GM19372 (cell line): ENCODE measurements at regions not wholly inside any gene's neighbourhood (a gene's known extent, or its start where the extent isn't known, plus 50 kb on each side); places are given as distances from the start of the nearest gene placed in this dataset.
"Not testable (repeated sequence)": the region's sequence is repeated elsewhere in the genome, so short reads cannot be mapped to it uniquely, and the experiment has no call there.

ENCODE experiments used
- ATAC-seq: cut with Tn5 transposase; IDR thresholded peaks from one replicate; pipeline ENCODE4 v1.9.1; 2021; ENCODE audit warnings: mild to moderate bottlenecking, low read depth, moderate library complexity; ENCODE audit not compliant: unreplicated experiment

DNA sequence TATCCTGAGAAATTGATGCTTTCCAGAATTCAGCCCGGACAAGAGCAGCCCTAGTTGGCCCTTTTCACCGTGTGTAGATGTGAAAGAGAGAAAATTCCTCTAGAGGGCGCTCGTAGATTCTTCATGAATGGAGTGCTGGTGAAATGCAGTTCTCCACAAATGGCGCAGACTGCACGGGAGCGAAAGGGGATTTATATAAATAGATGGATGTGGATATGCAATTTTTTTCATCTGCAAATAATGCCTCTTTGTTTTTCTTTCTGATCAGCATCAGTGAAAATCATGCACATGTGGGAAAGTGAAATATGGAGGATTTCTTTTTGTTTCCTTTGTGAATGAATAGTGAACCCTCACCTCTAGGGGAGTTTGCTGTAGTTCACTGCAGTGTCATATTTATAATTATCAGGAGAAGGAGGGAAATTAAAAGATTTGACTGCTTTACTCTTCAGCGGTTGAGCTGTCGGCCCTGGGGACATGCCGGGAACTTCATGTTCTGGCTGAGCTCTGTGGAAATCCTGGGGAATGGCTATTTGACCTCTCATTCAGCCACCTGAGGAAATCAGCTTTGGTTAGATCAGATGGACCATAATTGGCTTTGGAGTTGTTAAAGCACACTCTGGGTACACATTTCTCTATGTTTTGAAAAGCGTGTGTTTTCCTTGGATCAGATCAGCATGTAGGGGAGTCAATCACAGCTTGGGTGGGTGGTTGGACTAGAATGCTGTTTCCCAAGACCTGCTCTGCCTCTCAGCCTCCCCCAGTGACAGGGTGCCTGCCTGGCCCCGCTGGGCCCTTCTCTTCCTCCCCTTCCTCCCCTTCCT is 115.0 kb upstream of the SHISA3 start:
- ATAC-seq = peak; percentile 82

DNA sequence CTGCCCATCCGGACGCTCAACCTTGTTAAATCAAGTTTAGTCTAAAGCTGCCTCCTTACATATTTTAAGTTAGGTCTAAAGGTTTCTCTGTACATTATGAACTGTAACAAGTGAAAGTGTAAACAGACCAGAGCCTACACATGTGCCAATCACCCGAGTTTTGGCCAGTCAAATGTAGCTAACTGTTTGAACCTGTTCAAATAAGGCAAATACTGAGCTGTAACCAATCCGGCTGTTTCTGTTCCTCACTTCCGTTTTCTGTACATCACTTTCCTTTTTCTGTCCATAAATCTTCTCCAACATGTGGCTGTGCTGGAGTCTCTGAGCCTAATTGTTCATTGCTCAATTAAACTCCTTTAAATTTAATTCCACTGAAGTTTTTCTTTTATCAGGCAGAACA is 113.3 kb upstream of the SHISA3 start:
- ATAC-seq = no peak

DNA sequence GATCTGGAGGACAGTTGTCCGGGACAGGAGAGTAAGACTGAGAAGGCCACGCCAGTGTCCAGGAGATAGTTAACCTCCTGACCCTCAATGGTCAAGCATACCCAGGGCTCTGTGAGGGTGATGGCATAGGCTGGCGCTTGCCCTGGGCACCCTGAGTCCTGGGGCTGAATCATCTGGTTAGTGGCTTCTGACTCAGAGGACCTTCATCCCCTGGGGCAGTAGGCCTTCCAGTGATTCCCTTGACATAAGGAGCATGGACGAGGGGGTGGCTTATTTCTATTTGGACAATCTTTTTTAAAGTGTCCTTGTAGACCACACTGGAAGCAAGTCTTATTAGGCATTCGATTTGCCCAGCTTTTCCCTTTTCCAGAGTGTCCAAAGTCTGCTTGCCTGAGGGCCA is 108.4 kb upstream of the SHISA3 start:
- not testable (repeated sequence) for ATAC-seq

DNA sequence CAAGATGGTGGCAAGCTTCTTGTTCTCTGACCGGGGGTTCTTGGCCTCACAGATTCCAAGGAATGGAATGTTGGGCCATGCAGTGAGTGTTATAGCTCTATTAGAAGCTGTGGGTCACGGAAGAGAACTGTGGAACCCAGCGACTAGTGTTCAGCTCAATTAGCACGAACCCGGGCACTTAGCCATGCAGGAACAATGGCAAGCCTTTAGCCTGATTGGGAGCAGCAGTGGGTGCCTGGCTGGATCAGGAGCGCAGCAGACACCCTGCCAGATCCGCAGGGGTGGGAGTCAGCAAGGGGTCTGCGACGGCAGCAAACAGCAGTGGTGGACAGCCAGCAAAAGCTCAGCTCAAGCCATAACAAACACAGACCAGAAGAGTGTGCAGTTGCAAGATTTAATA is 105.1 kb upstream of the SHISA3 start:
- ATAC-seq = not testable (repeated sequence)

DNA sequence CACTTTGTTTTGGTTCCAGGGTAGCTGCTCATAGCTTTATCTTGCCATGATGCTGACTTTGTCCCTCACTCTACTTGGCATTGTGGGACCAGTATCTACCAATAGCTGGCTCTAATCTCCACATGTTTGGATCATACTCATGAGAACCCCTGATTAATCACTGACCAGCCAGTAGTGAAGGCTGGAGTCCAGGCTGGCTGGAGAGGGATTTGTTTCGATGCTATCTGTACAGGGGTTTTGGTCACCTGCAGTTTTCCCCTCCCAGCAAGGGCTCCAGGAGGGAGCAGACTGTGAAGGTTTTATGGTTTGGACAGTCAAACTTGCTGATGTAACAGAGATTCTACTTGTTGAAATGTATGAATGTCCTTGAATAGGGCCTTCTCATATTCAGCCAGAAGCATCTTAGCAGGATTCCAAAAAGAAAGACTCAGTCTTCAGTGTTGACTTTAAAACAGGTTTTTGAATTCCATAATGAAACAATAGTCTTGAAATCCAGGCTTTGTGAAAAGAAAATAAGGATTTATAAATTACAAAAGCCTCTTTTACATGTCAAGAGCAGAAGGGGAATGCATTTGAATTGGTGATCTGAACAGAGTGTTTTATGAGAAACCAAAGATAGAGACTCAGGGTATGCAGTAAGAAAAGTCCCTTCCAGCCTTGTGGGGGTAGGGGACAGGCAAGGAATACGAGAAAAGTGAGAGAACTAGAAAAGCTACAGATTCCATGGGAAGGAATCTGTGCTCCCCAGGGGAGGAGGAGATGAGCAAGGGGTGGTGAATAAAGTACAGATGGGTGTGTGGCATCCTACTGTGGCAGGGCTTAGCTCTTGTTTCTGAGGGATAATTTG is 103.1 kb upstream of the SHISA3 start:
- ATAC-seq = no peak

DNA sequence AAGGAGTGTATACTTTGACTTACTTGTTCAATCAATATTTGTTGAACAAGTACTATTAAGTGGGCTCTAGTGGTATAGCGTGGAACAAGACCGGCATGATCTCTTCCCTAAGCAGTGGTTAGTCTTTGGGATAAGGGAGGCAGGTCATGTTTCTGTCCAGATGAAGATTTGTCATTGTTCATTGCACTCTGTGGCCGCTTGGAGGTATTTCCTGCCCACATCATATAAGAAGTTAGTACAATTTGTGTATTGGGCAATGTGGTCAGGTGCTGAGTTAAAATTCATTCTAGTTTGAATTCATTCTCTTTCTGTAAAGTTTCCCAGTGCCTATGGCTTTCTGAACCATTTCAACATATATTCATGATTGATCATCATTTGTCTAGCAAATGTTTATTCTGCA is 101.1 kb upstream of the SHISA3 start:
- no peak for ATAC-seq

DNA sequence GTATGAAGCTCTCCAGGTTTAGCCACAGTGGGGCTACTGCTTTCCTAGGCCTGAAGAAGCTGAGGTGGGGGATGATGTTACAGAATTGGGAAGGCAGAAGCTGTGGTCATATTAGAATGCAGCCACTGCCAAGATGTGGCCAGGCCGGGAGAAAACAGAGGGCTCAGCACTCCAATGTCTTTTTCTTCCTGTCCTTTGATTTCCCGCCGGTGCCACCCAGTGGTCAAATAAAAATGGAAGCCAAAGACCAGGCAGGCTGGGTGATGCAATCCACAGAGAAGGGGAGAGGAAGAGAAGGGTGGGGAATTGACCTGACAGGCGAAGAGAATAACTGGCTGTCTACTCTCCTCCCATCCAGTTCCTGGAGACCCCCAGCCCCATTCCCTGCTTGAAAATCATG is 94.9 kb upstream of the SHISA3 start:
- ATAC-seq = no peak

DNA sequence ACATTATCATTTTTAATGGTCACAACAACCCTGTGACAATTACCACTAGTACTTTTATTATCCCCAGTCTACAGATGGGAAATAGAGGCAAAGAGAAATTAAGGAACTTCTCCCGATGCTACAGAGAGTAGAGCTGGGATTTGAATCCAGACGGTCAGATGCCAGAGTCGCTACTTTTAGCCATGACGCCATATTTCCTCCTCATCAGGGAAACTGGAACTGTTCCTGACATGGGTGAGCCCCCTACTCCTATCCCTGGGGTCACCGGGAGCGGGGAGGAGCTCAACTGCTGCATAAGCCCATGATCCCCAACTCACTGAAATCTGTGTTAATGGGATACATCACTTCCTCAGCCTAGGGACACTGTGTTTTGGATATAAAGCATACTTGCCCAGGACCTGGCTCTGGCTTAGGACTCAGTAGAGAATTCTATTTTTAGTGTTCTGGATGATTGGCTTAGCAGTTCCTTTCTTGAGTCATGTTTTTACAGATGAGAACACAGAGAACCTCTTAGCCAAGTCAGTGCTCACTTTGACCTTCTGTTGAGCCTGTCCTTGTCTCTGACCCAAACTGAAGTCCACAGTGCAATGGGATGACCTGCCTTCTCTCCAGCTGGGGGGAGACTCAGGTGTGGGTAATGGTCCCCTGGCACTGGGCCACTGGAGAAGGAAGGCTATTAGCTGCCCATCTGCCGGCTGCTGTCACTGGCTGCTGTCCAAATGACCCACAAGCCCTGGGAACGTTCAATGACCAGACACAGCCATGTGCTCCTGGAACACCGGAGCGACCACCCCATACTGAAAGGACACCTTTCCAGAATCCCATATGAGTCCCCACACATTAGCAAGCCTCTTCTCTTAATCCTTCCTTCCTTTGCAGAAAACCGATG is 90.8 kb upstream of the SHISA3 start:
- ATAC-seq = no peak

DNA sequence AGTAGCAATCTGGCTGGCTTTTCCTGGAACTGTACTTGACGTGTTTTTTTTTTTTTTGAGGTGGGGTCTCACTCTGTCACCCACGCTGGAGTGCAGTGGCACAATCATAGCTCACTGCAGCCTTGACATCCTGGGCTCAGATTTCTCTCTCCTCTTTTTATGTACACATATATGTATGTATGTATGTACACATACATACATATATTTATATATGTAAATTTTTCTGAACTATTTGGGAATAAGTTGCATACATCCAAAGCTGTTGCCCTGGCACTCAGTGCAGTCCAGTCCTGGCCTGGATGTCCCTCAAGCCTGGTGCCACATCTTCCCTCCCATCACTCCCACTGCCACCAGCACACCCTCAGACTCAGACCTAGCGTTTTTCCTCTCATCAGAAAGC is 89.0 kb upstream of the SHISA3 start:
- ATAC-seq = no peak

DNA sequence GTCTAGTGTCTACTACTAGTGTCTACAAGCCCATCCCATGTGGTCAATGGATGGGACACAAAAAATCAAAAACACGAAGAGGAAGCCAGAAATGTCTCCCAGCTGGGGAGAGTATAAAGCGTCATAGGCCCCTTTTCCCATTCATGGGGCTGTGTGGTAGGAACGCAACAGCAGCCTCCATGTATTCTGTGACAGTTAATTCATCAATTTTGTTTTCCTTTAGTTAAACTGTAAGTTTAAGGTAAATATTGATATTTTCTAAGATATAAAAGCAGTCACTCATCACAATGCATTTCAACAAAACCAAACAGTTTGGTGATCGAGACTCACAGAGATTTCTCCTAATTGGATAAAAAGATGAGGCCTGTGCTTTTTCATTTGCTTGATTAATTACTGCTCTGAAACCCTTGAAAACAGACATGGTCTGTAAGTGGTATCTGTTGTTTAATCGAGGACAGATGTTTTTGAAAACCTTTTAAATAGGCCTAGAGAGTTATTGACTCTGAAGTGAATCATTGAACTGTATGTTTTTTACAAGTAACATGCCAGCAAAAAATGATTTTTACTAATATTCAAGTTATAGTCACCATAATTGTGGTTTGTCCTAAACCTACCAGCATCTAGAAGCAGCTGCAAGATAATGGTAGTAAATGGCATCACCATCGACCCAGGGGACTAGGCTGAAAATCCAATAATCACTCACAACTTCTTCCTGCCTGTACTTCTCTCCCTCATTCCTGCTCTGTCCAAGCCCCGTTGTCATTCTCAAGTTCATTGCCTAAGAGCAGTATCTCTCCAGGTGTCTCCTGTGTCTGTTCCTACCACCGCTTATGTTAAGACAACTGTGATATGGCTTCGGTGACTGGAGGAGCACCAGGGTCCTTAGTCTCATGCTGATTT is 87.7 kb upstream of the SHISA3 start:
- ATAC-seq = no peak

DNA sequence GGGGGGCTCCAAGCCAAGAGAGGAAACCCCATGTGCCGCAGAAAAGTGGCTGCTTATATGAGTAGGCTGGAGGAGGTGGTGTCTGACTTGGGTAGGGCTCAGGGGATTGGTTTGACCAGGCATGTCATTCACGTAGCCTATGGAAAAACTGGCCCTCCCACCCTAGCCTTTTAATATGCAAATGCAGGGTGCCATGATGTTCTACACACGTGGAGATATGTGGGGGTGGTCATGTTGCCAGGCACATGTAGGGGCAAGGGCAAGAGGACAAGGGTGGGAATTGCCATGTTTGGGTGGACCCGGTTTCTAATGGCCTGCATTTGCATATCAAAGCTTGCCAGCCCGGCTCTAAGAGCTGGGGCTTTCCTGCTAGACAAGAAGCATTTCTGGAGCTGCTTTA is 86.9 kb upstream of the SHISA3 start:
- ATAC-seq = no peak

DNA sequence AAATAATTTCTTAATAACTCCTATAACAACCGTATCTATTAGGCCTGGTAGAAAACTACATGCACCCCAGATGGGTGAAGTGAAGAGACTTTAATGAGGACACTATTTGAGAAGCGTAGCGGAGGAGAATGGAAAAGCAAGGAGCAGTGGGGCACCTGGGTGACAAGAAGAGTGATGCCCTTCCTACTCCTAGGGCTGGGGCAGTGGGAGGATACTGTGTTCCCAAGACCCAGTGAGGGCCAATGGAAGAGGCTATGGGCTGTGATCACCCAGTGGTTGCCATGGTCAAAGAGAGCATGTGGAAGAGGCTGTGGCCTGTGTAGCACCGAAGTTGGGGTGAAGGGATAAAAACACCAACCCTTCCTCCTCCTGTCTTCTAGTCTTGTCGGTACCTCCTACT is 86.5 kb upstream of the SHISA3 start:
- ATAC-seq = no peak

DNA sequence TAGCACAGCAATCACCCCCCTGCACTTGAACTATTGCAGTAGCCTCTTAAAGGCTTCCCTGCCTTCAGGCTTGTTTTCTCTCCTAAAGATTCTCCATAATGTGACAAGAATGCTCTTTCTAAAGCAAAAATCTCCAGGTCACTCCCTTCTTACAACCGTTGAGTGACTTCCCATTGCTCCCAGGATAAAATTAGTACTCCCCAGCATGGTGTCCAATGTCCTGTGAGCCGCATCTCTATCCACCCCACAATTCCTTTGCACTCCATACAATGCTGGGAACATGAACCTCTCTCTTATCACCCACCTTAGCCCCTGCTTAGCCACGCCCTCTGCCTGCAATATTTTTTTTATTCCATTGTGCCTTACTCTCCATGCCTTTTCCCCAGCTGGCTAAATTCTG is 85.7 kb upstream of the SHISA3 start:
- ATAC-seq = no peak

DNA sequence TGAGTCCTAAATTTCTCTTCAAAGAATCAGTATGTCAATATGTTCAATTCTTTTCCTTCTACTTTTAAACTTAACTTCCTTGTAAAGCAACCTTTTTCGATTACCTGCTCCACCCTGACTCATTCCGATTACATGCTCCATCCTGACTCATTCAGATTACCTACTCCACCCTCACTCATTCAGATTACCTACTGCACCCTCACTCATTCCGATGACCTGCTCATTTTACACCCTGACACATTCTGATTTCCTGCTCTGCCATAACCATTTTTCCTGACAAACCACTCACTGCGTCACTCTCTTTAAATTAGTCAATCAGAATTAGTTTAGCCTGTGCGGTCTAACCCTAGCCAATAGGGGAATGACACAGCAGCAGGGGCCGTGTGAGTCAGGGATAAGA is 83.9 kb upstream of the SHISA3 start:
- not testable (repeated sequence) for ATAC-seq

DNA sequence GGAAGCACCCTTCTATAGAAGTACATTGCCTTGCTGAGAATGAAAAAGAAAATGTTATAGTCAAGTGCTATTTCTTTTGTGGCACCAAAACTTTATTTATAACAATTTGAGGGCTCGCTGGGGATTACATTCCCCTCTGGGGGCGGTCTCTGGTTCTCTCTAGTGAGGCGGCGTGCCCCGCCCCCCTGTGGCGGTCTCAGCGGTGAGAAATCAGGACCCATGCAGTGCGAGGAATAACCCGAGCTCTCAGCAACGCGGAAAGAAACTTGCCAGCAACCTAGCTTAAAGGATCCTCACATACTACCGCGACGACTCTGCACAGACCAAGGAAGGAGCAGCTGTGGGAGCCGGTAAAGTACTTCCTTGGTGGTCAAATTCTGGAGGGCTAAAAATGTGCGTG is 83.4 kb upstream of the SHISA3 start:
- no peak for ATAC-seq

DNA sequence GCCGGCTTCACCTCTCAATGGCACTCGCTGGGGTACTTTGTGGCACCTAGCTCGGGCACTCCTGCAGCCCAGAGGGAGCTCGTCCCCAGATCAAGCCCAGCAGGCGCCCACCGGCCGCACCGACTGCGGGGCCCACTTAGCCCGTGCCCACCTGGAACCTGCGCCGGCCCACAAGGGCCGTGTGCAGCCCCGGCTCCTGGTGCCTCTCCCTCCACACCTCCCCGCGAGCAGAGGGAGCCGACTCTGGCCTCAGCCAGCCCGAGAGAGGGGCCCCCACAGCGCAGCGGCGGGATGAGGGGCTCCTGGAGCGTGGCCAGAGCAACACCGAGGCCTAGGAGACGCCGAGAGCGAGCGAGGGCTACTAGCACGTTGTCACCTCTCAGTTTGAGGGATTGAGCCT is 82.1 kb upstream of the SHISA3 start:
- no peak for ATAC-seq

DNA sequence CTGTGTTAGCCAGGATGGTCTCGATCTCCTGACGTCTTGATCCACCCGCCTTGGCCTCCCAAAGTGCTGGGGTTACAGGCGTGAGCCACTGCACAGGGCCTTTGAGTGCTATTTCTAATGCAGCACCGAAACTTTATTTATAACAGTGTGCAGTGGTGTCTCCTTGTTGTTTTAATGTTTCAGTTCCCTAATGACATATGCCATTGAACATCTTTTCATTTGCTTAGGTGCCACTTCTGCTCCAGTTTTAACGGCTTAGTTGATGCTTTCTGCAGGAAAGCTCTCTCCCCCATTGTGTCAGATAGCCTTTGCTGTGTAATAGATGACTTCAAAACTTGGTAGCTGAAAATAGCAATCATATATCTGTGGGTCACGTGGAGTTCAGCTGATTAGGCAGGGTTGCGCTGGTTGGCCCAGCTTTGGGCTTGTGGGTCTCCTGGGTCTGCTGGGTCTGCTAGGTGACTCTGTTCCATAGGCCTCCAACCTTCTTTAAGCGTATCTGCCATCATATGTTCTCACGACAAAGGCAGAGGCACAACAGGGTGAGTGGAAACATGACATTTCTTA is 76.4 kb upstream of the SHISA3 start:
- ATAC-seq = no peak

DNA sequence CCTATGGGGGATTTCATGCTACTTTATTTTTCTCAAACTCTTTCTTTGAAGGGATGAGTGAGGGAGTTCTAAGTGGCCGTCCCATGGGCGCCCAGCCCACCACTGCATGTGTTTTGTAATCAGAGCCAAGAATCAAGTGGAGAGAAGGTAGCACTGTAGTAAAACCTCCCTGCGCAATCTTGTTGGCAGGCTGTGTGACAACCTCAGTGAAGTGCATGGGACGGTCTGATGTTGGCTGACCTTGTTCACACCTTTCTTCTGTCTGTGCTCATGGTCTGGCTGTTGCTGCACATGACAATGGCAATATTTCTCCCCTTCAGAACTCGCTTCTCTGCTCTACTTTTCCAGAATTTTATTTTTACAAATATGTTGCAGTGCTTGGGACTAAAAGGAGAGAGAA is 71.2 kb upstream of the SHISA3 start:
- no peak for ATAC-seq

DNA sequence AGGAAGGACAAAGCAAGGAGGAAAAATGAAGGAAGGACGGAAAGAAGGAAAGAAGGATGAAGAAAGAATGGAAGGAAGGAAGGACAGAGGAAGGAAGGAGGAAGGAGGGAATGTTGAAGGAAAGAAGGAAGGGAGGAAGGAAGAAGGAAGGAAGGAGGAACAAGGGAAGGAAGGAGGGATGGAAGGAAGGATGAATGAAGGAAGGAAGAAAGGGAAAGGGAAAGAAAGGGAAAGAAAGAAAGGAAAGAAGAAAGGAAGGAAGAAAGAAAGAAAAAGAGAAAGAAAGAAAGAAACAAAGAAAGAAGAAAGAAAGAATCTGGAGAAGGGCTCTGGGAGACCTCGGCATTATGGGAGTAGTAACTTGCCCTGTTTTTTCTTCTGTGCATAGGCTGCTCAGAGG is 70.8 kb upstream of the SHISA3 start:
- ATAC-seq = no peak

DNA sequence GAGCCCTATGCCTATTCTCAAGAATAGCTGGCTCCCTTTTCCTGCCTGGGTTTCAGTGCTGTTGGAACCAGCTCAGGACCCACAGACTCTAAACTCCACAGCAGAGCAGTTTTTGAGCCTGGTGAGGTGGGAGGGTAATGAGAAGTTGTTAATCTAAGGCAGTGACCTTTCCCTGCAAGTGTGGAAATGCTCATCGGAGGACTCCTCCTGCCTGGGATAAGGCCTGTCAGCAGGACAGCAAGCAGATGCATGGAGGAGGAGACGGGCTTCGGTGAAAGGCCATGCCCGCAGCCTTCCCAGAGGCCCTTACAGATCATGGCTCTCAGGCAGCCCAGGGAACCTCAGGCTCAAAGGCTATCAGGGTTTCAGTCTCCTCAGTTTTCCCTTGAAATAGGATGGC is 70.0 kb upstream of the SHISA3 start:
- ATAC-seq = no peak
